Testis (tissue), 2 donors: ENCODE measurements at regions not wholly inside any gene's neighbourhood (a gene's known extent, or its start where the extent isn't known, plus 50 kb on each side); places are given as distances from the start of the nearest gene placed in this dataset.

Source experiments
- POLR2A ChIP-seq: fragments of 450-650 bp; IDR thresholded peaks from one replicate; pipeline ENCODE4 v1.6.1; 2017; ENCODE audit warnings: antibody characterized with exemption, mild to moderate bottlenecking, moderate library complexity
- TF ChIP-seq, protein P1 (sequence below), 3 experiments: fragments of 450-650 bp in 2 of 3; fragments of 200-600 bp in 1 of 3; sonication (generic) in 1 of 3; IDR thresholded peaks; one replicate each; pipeline ENCODE4 v1.5.1; 2016 to 2019; ENCODE audit warnings: antibody characterized with exemption in 3 of 3, mild to moderate bottlenecking in 2 of 3, moderate library complexity in 1 of 3

DNA sequence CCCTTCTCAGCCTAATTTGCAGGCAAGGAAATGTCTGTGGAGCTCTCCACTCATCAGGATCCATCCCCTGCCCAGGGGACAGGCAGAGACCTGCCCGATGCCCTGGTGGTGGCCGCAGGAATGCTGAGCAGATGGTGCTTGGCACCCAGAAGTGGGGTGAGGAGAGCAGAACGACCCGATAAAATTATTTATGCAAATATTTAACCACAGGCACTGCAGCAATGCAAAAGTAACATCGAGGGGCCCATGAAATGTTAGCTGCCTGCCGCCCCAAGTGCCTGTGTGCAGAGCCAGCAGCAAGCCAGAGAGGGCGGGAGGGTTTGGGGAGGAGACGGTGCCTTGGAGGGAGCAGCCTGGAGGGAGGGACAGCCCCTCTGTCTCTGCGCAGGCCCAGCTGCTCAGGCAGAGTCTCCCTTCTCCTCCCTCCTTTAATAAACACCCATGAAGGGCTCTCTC lies 205.5 kb downstream of the CTTN start:
- TF ChIP-seq, protein P1, sequence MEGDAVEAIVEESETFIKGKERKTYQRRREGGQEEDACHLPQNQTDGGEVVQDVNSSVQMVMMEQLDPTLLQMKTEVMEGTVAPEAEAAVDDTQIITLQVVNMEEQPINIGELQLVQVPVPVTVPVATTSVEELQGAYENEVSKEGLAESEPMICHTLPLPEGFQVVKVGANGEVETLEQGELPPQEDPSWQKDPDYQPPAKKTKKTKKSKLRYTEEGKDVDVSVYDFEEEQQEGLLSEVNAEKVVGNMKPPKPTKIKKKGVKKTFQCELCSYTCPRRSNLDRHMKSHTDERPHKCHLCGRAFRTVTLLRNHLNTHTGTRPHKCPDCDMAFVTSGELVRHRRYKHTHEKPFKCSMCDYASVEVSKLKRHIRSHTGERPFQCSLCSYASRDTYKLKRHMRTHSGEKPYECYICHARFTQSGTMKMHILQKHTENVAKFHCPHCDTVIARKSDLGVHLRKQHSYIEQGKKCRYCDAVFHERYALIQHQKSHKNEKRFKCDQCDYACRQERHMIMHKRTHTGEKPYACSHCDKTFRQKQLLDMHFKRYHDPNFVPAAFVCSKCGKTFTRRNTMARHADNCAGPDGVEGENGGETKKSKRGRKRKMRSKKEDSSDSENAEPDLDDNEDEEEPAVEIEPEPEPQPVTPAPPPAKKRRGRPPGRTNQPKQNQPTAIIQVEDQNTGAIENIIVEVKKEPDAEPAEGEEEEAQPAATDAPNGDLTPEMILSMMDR (IDR thresholded peaks at IDR 0.05), result no peak
- TF ChIP-seq POLR2A, result no peak
